DOHH2 (cell line): ENCODE measurements at regions not wholly inside any gene's neighbourhood (a gene's known extent, or its start where the extent isn't known, plus 50 kb on each side); places are given as distances from the start of the nearest gene placed in this dataset.

Source experiments
- H3F3A ChIP-seq: fragments of 200-600 bp; sonication (generic), shearing (Covaris generic); 2 replicates; pipeline ENCODE4 v1.6.0; 2016; ENCODE audit warnings: antibody characterized with exemption, mild to moderate bottlenecking; ENCODE audit not compliant: control insufficient read depth, insufficient read depth
- H3K27ac ChIP-seq: fragments of 200-600 bp; sonication (generic); 2 replicates; pipeline ENCODE4 v1.5.1; 2014; ENCODE audit warnings: low read depth, mild to moderate bottlenecking, low read length, moderate library complexity
- H3K27me3 ChIP-seq: fragments of 200-600 bp; sonication (generic); 2 replicates; pipeline ENCODE4 v1.6.1; 2014; ENCODE audit warnings: mild to moderate bottlenecking, low read length, mixed read lengths; ENCODE audit not compliant: control insufficient read depth
- H3K36me3 ChIP-seq: fragments of 200-600 bp; sonication (generic); 2 replicates; pipeline ENCODE4 v1.6.1; 2014; ENCODE audit warnings: mild to moderate bottlenecking, low read length, moderate library complexity, mixed read lengths; ENCODE audit not compliant: control insufficient read depth
- H3K4me1 ChIP-seq: fragments of 200-600 bp; sonication (generic); 2 replicates; pipeline ENCODE4 v1.6.1; 2014; ENCODE audit warnings: mild to moderate bottlenecking, low read length, mixed read lengths; ENCODE audit not compliant: control insufficient read depth
- H3K4me2 ChIP-seq: fragments of 200-600 bp; sonication (generic); 2 replicates; pipeline ENCODE4 v1.6.0; 2014; ENCODE audit warnings: mild to moderate bottlenecking, low read length, moderate library complexity
- H3K4me3 ChIP-seq: fragments of 200-600 bp; sonication (generic); 2 replicates; pipeline ENCODE4 v1.5.1; 2014; ENCODE audit warnings: mild to moderate bottlenecking, low read length, mixed read lengths
- H3K79me2 ChIP-seq: fragments of 200-600 bp; sonication (generic); 2 replicates; pipeline ENCODE4 v1.6.1; 2014; ENCODE audit warnings: mild to moderate bottlenecking, low read length, mixed read lengths; ENCODE audit not compliant: control insufficient read depth
- H3K9me2 ChIP-seq: fragments of 200-600 bp; sonication (generic); replicated peaks from 2 replicates; pipeline ENCODE4 v1.6.1; 2014; ENCODE audit warnings: mild to moderate bottlenecking, low read length, mixed read lengths; ENCODE audit not compliant: control insufficient read depth
- H3K9me3 ChIP-seq: fragments of 200-600 bp; sonication (generic); 2 replicates; pipeline ENCODE4 v1.6.1; 2014; ENCODE audit warnings: antibody characterized with exemption, low read length, mixed read lengths; ENCODE audit not compliant: control insufficient read depth, insufficient read depth
- H4K20me1 ChIP-seq: fragments of 200-600 bp; sonication (generic); 2 replicates; pipeline ENCODE4 v1.6.0; 2014; ENCODE audit warnings: low read depth, mild to moderate bottlenecking, antibody characterized with exemption, low read length, moderate library complexity; ENCODE audit not compliant: control insufficient read depth, insufficient read depth
- CTCF ChIP-seq: fragments of 200-600 bp; sonication (generic); IDR thresholded peaks from one replicate; pipeline ENCODE4 v1.5.1; 2014; ENCODE audit warnings: antibody characterized with exemption, mild to moderate bottlenecking, low read depth, low read length; ENCODE audit not compliant: poor library complexity, severe bottlenecking
- EZH2phosphoT487 ChIP-seq: fragments of 200-600 bp; sonication (generic); IDR thresholded peaks from 2 replicates; pipeline ENCODE4 v1.6.1; 2017; ENCODE audit warnings: borderline replicate concordance, mild to moderate bottlenecking, antibody characterized with exemption, low read length, moderate library complexity, mixed read lengths

- H3K4me1 ChIP-seq, result peaks cover 14% of the 10 kb centered on the region
- no peaks in the 10 kb centered on the region for H3K36me3 ChIP-seq
- no peak overlapping the region for H3K4me3 ChIP-seq
- no peaks in the 10 kb centered on the region for H3F3A ChIP-seq
- H3K9me3 ChIP-seq, result no peaks in the 10 kb centered on the region
- no peak overlapping the region for H3K4me2 ChIP-seq
- H3K27me3 ChIP-seq, result 0 out of 2 replicates have a peak, but pooled peaks cover 4% of the 10 kb centered on the region
- no peaks in the 10 kb centered on the region for H4K20me1 ChIP-seq
- H3K79me2 ChIP-seq, result no peaks in the 10 kb centered on the region
- no peak overlapping the region for H3K27ac ChIP-seq
- H3K9me2 ChIP-seq, result no peaks in the 10 kb centered on the region
- TF ChIP-seq EZH2phosphoT487 (no peak), CTCF (no peak)
Observed at GRCh38 chr6:100230115-100230952, 234.4 kb downstream of the SIM1 start.

- Histone ChIP-seq H3K9me2 (no peaks in the 10 kb centered on the region), H3K4me3 (peak overlapping the region; percentile 65), H3F3A (no peaks in the 10 kb centered on the region), H3K36me3 (no peaks in the 10 kb centered on the region), H3K27me3 (no peaks in the 10 kb centered on the region), H4K20me1 (no peaks in the 10 kb centered on the region), H3K79me2 (no peaks in the 10 kb centered on the region), H3K9me3 (no peaks in the 10 kb centered on the region), H3K4me2 (peak overlapping the region; percentile 61), H3K27ac (no peak overlapping the region), H3K4me1 (peaks cover 14% of the 10 kb centered on the region)
- no peak for TF ChIP-seq CTCF
- no peak for TF ChIP-seq EZH2phosphoT487
Observed at GRCh38 chr6:100229512-100229911, 235.2 kb downstream of the SIM1 start.

GRCh38 chr6:100228834-100229441 lies 234.9 kb upstream of the MCHR2 start:
- Histone ChIP-seq H3K9me3 (no peaks in the 10 kb centered on the region), H3K4me2 (peak overlapping the region; percentile 61), H3K9me2 (no peaks in the 10 kb centered on the region), H3K79me2 (no peaks in the 10 kb centered on the region), H3K27ac (peak overlapping the region; percentile 9; the same call in 1 of the 2 replicates), H3F3A (no peaks in the 10 kb centered on the region), H3K4me3 (peak overlapping the region; percentile 65), H3K36me3 (no peaks in the 10 kb centered on the region), H3K27me3 (no peaks in the 10 kb centered on the region), H3K4me1 (peaks cover 14% of the 10 kb centered on the region), H4K20me1 (no peaks in the 10 kb centered on the region)
- TF ChIP-seq EZH2phosphoT487 (no peak), CTCF (peak; percentile 12)
